ENCODE measurements at regions not wholly inside any gene's neighbourhood (a gene's known extent, or its start where the extent isn't known, plus 50 kb on each side); places are given as distances from the start of the nearest gene placed in this dataset.

- Histone ChIP-seq H3K4me3 (replicated peaks in 1 of 3; ENCODE audit: low read depth in 2 of 3, low read length in 3 of 3) (no peak overlapping the region), H3K4me2 (replicated peaks; ENCODE audit: extremely low read depth, low read length, poor library complexity, severe bottlenecking) (no peak overlapping the region), H3K4me1 (ENCODE audit: control insufficient read depth in 1 of 2, insufficient read depth in 2 of 2, low read length in 2 of 2) (no peaks in the 10 kb centered on the region), H3K27ac (ENCODE audit: low read depth in 1 of 2, low read length in 2 of 2) (no peak overlapping the region), H3K79me2 (ENCODE audit: insufficient read depth, low read length) (no peaks in the 10 kb centered on the region), H2AFZ (ENCODE audit: insufficient read depth, low read depth, low read length, poor library complexity, severe bottlenecking) (no peak overlapping the region), H4K20me1 (ENCODE audit: insufficient read depth, low read length) (no peaks in the 10 kb centered on the region), H3K9ac (ENCODE audit: insufficient read depth, low read length, poor library complexity, severe bottlenecking) (no peak overlapping the region), H3K27me3 (ENCODE audit: control insufficient read depth in 2 of 2, insufficient read depth in 2 of 2, low read length in 2 of 2) (no peaks in the 10 kb centered on the region), H3K36me3 (replicated peaks in 1 of 2; ENCODE audit: control insufficient read depth in 1 of 2, insufficient read depth in 2 of 2, low read length in 2 of 2) (no peaks in the 10 kb centered on the region), H3K9me3 (replicated peaks in 1 of 2; ENCODE audit: control insufficient read depth in 1 of 2, insufficient read depth in 1 of 2, low read length in 2 of 2) (no peaks in the 10 kb centered on the region)
- Mint-ChIP-seq H3K36me3 (no peaks in the 10 kb centered on the region), H3K4me3 (no peak overlapping the region), H3K9me3 (peaks cover 0 to 2% (median 0%) of the 10 kb centered on the region in 7 donors), H3K4me1 (no peaks in the 10 kb centered on the region), H3K27ac (no peak overlapping the region), H3K27me3 (ENCODE audit: low read depth in 3 of 3) (peaks cover 0 to 3% (median 0%) of the 10 kb centered on the region in 3 donors)
- no CpG with 5 or more reads among the region's 5 CpGs for WGBS (ENCODE audit: insufficient coverage)
- DNase-seq, result no peak
- intact Hi-C loops (cut with micrococcal nuclease), result no loop called here
- TF ChIP-seq, protein P1, sequence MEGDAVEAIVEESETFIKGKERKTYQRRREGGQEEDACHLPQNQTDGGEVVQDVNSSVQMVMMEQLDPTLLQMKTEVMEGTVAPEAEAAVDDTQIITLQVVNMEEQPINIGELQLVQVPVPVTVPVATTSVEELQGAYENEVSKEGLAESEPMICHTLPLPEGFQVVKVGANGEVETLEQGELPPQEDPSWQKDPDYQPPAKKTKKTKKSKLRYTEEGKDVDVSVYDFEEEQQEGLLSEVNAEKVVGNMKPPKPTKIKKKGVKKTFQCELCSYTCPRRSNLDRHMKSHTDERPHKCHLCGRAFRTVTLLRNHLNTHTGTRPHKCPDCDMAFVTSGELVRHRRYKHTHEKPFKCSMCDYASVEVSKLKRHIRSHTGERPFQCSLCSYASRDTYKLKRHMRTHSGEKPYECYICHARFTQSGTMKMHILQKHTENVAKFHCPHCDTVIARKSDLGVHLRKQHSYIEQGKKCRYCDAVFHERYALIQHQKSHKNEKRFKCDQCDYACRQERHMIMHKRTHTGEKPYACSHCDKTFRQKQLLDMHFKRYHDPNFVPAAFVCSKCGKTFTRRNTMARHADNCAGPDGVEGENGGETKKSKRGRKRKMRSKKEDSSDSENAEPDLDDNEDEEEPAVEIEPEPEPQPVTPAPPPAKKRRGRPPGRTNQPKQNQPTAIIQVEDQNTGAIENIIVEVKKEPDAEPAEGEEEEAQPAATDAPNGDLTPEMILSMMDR (IDR thresholded peaks at IDR 0.05), result no peak
Measured at GRCh38 chr4:16992566-16993225, 94.3 kb upstream of the LDB2 start.

GRCh38 chr4:16991450-16991849 lies 93.0 kb upstream of the LDB2 start:
- Histone ChIP-seq H3K79me2 (ENCODE audit: insufficient read depth, low read length) (no peaks in the 10 kb centered on the region), H3K36me3 (replicated peaks in 1 of 2; ENCODE audit: control insufficient read depth in 1 of 2, insufficient read depth in 2 of 2, low read length in 2 of 2) (no peaks in the 10 kb centered on the region), H3K27me3 (ENCODE audit: control insufficient read depth in 2 of 2, insufficient read depth in 2 of 2, low read length in 2 of 2) (no peaks in the 10 kb centered on the region), H3K4me1 (ENCODE audit: control insufficient read depth in 1 of 2, insufficient read depth in 2 of 2, low read length in 2 of 2) (no peaks in the 10 kb centered on the region), H3K4me3 (replicated peaks in 1 of 3; ENCODE audit: low read depth in 2 of 3, low read length in 3 of 3) (no peak overlapping the region), H3K27ac (ENCODE audit: low read depth in 1 of 2, low read length in 2 of 2) (no peak overlapping the region), H4K20me1 (ENCODE audit: insufficient read depth, low read length) (no peaks in the 10 kb centered on the region), H3K4me2 (replicated peaks; ENCODE audit: extremely low read depth, low read length, poor library complexity, severe bottlenecking) (no peak overlapping the region), H3K9me3 (replicated peaks in 1 of 2; ENCODE audit: control insufficient read depth in 1 of 2, insufficient read depth in 1 of 2, low read length in 2 of 2) (no peaks in the 10 kb centered on the region), H3K9ac (ENCODE audit: insufficient read depth, low read length, poor library complexity, severe bottlenecking) (no peak overlapping the region), H2AFZ (ENCODE audit: insufficient read depth, low read depth, low read length, poor library complexity, severe bottlenecking) (no peak overlapping the region)
- WGBS (ENCODE audit: insufficient coverage), result 82% methylated on average over 2 of the region's 5 CpGs
- Mint-ChIP-seq H3K4me1 (no peaks in the 10 kb centered on the region), H3K27me3 (ENCODE audit: low read depth in 3 of 3) (peaks cover 0 to 3% (median 0%) of the 10 kb centered on the region in 3 donors), H3K4me3 (no peak overlapping the region), H3K36me3 (no peaks in the 10 kb centered on the region), H3K9me3 (peaks cover 0 to 2% (median 0%) of the 10 kb centered on the region in 7 donors), H3K27ac (peak overlapping the region in 1 of 7 donors; percentile 51)
- intact Hi-C loops (cut with micrococcal nuclease), result no loop called here
- TF ChIP-seq, protein P1 (IDR thresholded peaks at IDR 0.05), result no peak
- DNase-seq, result no peak
